Activated B cell treated with CpG ODN at 0.5 μM for 24 hours (primary cell): ENCODE measurements at regions not wholly inside any gene's neighbourhood (a gene's known extent, or its start where the extent isn't known, plus 50 kb on each side); places are given as distances from the start of the nearest gene placed in this dataset.

Experiments
- ATAC-seq: fragments of 200-7000 bp; cut with Tn5 transposase; one replicate; pipeline ENCODE4 v1.10.0; 2021; ENCODE audit warnings: low read depth, mild to moderate bottlenecking, moderate library complexity
- CTCF ChIA-PET: fragments of 350-600 bp; sonication (Branson Sonifier 250); formaldehyde crosslinking; loops from one replicate; lab custom pipeline; 2021; ENCODE audit warnings: antibody characterized with exemption; lab: Charles Lee
- POLR2A ChIA-PET: fragments of 350-600 bp; sonication (Branson Sonifier 250); formaldehyde crosslinking; loops from one replicate; lab custom pipeline; 2021; ENCODE audit warnings: antibody characterized with exemption; lab: Charles Lee
- DNase-seq: peaks from one replicate; pipeline ENCODE4 v3.0.0; 2022
- H3K27ac Mint-ChIP-seq: one replicate; pipeline ENCODE4 v1.8.0; 2020; ENCODE audit warnings: mixed read lengths
- H3K27me3 Mint-ChIP-seq: one replicate; pipeline ENCODE4 v1.8.0; 2021; ENCODE audit warnings: mixed read lengths
- H3K36me3 Mint-ChIP-seq: one replicate; pipeline ENCODE4 v1.8.0; 2021; ENCODE audit warnings: low read depth, mixed read lengths
- H3K4me1 Mint-ChIP-seq: one replicate; pipeline ENCODE4 v1.8.0; 2021; ENCODE audit warnings: mixed read lengths
- H3K4me3 Mint-ChIP-seq: one replicate; pipeline ENCODE4 v1.8.0; 2020; ENCODE audit warnings: mild to moderate bottlenecking, mixed read lengths
- H3K9me3 Mint-ChIP-seq: one replicate; pipeline ENCODE4 v1.8.0; 2020; ENCODE audit warnings: mixed read lengths
- CTCF ChIP-seq: fragments of 200-600 bp; IDR thresholded peaks from one replicate; pipeline ENCODE4 v1.8.0; 2022; ENCODE audit warnings: antibody characterized with exemption, mild to moderate bottlenecking
- intact Hi-C: fragments of 100-400 bp; cut with micrococcal nuclease; formaldehyde crosslinking; loops from one replicate; pipeline ENCODE4 v1.15.1; 2024

- H3K27me3 Mint-ChIP-seq = no peaks in the 10 kb centered on the region
- H3K9me3 Mint-ChIP-seq = no peaks in the 10 kb centered on the region
- intact Hi-C loops = no loop called here
- no peak for TF ChIP-seq CTCF
- no peaks in the 10 kb centered on the region for H3K4me1 Mint-ChIP-seq
- no peak overlapping the region for H3K4me3 Mint-ChIP-seq
- no peak overlapping the region for H3K27ac Mint-ChIP-seq
- DNase-seq = no peak
- ChIA-PET CTCF (no interaction called here), POLR2A (no interaction called here)
- no peak for ATAC-seq
- peaks cover 11% of the 10 kb centered on the region for H3K36me3 Mint-ChIP-seq
Observed at GRCh38 chr14:100471441-100472093, 115.7 kb downstream of the BEGAIN start.

GRCh38 chr14:100472094-100472455 lies 115.1 kb downstream of the BEGAIN start:
- no peak for TF ChIP-seq CTCF
- peaks cover 11% of the 10 kb centered on the region for H3K36me3 Mint-ChIP-seq
- H3K27ac Mint-ChIP-seq = no peak overlapping the region
- H3K9me3 Mint-ChIP-seq = no peaks in the 10 kb centered on the region
- H3K27me3 Mint-ChIP-seq = no peaks in the 10 kb centered on the region
- DNase-seq (no peak), ATAC-seq (no peak)
- POLR2A ChIA-PET = no interaction called here
- CTCF ChIA-PET = no interaction called here
- intact Hi-C loops = no loop called here
- no peak overlapping the region for H3K4me3 Mint-ChIP-seq
- no peaks in the 10 kb centered on the region for H3K4me1 Mint-ChIP-seq

GRCh38 chr14:100472491-100472890 lies 114.7 kb downstream of the BEGAIN start:
- no peaks in the 10 kb centered on the region for H3K27me3 Mint-ChIP-seq
- ATAC-seq = no peak
- H3K4me1 Mint-ChIP-seq = no peaks in the 10 kb centered on the region
- no peak overlapping the region for H3K4me3 Mint-ChIP-seq
- intact Hi-C loops = no loop called here
- CTCF ChIA-PET = no interaction called here
- peaks cover 11% of the 10 kb centered on the region for H3K36me3 Mint-ChIP-seq
- DNase-seq = no peak
- TF ChIP-seq CTCF = no peak
- H3K9me3 Mint-ChIP-seq = no peaks in the 10 kb centered on the region
- POLR2A ChIA-PET = no interaction called here
- H3K27ac Mint-ChIP-seq = no peak overlapping the region

- DNase-seq = no peak
- Mint-ChIP-seq H3K4me3 (no peak overlapping the region), H3K36me3 (peaks cover 9% of the 10 kb centered on the region), H3K4me1 (no peaks in the 10 kb centered on the region), H3K27ac (no peak overlapping the region), H3K27me3 (no peaks in the 10 kb centered on the region), H3K9me3 (no peaks in the 10 kb centered on the region)
- intact Hi-C loops = no loop called here
- POLR2A ChIA-PET = interaction anchor here (0.6 kb wide), 1 partner anchor 73 kb away, joined by 3 read pairs; no protein-coding TSS in a partner anchor
- CTCF ChIA-PET = no interaction called here
- ATAC-seq = no peak
- TF ChIP-seq CTCF = no peak
Observed at GRCh38 chr14:100473249-100473648, 114.0 kb downstream of the BEGAIN start.

- Mint-ChIP-seq H3K4me3 (no peak overlapping the region), H3K27ac (no peak overlapping the region), H3K9me3 (no peaks in the 10 kb centered on the region), H3K27me3 (no peaks in the 10 kb centered on the region), H3K36me3 (peaks cover 6% of the 10 kb centered on the region), H3K4me1 (no peaks in the 10 kb centered on the region)
- ATAC-seq (no peak), DNase-seq (no peak)
- POLR2A ChIA-PET = no interaction called here
- no peak for TF ChIP-seq CTCF
- CTCF ChIA-PET = no interaction called here
- intact Hi-C loops = no loop called here
Observed at GRCh38 chr14:100474196-100474595, 113.0 kb downstream of the BEGAIN start.
